ENCODE measurements at regions not wholly inside any gene's neighbourhood (a gene's known extent, or its start where the extent isn't known, plus 50 kb on each side); places are given as distances from the start of the nearest gene placed in this dataset.
A peak's percentile ranks its signal among the peaks of the same experiment; 100 is the strongest.

DNA sequence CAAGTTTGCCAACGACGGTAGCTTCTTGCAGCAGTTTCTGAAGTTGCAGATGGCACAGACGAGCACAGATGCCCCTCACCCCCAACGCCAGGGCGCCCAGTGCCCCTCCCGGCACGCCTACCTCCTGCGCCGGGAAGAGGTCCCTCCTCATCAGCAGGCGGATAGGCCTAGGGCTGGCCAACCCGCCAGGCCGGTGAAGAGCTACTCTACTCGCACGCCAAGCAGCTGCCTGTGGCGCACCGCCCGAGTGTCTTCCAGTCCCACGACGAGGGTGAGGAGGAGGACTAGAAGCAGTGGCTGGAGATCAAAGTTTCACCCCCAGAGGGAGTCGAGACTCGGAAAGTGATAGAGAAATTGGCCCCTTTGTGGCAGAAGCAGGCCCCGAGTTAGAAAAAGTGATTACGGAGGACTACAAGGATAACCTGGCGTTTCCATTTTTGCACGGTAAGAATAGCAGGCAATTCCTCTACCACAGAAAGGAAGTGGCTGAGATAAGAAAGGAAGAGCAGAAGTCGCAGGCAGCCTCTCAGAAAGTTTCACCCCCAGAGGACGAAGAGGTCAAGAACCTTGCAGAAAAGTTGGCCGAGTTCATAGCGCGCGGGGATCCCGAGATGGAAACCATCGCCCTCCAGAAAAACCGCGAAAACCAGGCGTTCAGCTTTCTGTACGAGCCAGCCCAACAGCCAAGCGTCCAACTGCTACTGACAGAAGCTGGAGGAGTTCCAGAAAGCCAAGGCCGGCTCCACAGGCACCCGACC lies 170.4 kb downstream of the HINT1 start:
- H4K8ac ChIP-seq (ENCODE audit: low read depth, low read length) = no peak overlapping the region
- H3K4me3 ChIP-seq (ENCODE audit: low read depth, low read length) = no peak overlapping the region
- H2BK12ac ChIP-seq (ENCODE audit: low read length) = no peak overlapping the region
- no peak overlapping the region for H4K12ac ChIP-seq (ENCODE audit: low read depth, low read length)
- H4K91ac ChIP-seq (ENCODE audit: low read depth, low read length) = no peak overlapping the region
- no peak overlapping the region for H2AK5ac ChIP-seq (ENCODE audit: low read length)
- no peaks in the 10 kb centered on the region for H3K36me3 ChIP-seq (ENCODE audit: control insufficient read depth in 1 of 2, insufficient read depth in 2 of 2, low read length in 2 of 2)
- H3K27me3 ChIP-seq (ENCODE audit: insufficient read depth, low read length) = no peaks in the 10 kb centered on the region
- no peak overlapping the region for H2BK5ac ChIP-seq (ENCODE audit: low read depth, low read length, poor library complexity)
- no peak overlapping the region for H3K23ac ChIP-seq (ENCODE audit: low read length)
- no peaks in the 10 kb centered on the region for H3K4me1 ChIP-seq (ENCODE audit: control insufficient read depth in 1 of 2, insufficient read depth in 2 of 2, low read length in 2 of 2)
- no peak overlapping the region for H3K4me2 ChIP-seq (ENCODE audit: low read length)
- H3K79me1 ChIP-seq (ENCODE audit: low read length) = peaks cover 3% of the 10 kb centered on the region
- H3K18ac ChIP-seq (ENCODE audit: low read length) = no peak overlapping the region
- H3K14ac ChIP-seq (ENCODE audit: low read length) = no peak overlapping the region
- no peak for DNase-seq
- H3K9ac ChIP-seq (ENCODE audit: low read length) = no peak overlapping the region
- H2AFZ ChIP-seq (ENCODE audit: insufficient read depth, low read length, poor library complexity) = no peak overlapping the region
- peaks cover 3% of the 10 kb centered on the region for H3K9me3 ChIP-seq (ENCODE audit: insufficient read depth, low read depth, low read length)
- H3K79me2 ChIP-seq (ENCODE audit: control insufficient read depth, insufficient read depth, low read length, poor library complexity) = no peaks in the 10 kb centered on the region
- no peak overlapping the region for H3K4ac ChIP-seq (ENCODE audit: low read depth, low read length)
- H3K27ac ChIP-seq (ENCODE audit: low read depth, low read length) = no peak overlapping the region
- no CpG with 5 or more reads among the region's 40 CpGs for WGBS (ENCODE audit: extremely low coverage, insufficient coverage, insufficient read length)
- no peak overlapping the region for H2BK120ac ChIP-seq (ENCODE audit: insufficient read depth, low read length, poor library complexity)

DNA sequence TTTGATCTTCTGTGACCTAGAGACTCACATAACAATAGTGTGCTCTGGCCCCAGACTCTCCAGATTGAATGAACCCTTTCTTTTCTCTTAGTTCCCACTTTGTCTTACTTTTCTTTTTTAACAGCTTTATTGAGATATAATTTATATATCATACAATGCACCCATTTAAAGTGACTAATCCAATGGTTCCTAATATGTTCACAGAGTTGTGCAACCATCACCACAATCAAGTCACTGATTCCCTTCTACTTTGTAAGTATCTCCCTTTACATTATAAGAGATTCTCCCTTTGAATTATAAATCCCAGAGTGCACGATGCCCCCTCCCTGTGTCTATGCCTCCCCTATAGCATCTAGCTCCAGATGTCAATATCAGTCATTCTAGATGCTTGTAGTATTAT lies 172.4 kb downstream of the HINT1 start:
- Histone ChIP-seq H2BK12ac (ENCODE audit: low read length) (no peak overlapping the region), H2AK5ac (ENCODE audit: low read length) (no peak overlapping the region), H4K91ac (ENCODE audit: low read depth, low read length) (no peak overlapping the region), H2BK5ac (ENCODE audit: low read depth, low read length, poor library complexity) (no peak overlapping the region), H3K23ac (ENCODE audit: low read length) (no peak overlapping the region), H3K27me3 (ENCODE audit: insufficient read depth, low read length) (no peaks in the 10 kb centered on the region), H3K9ac (ENCODE audit: low read length) (no peak overlapping the region), H3K14ac (ENCODE audit: low read length) (no peak overlapping the region), H3K4me3 (ENCODE audit: low read depth, low read length) (no peak overlapping the region), H3K79me1 (ENCODE audit: low read length) (peaks cover 3% of the 10 kb centered on the region), H3K79me2 (ENCODE audit: control insufficient read depth, insufficient read depth, low read length, poor library complexity) (no peaks in the 10 kb centered on the region), H3K18ac (ENCODE audit: low read length) (no peak overlapping the region), H3K36me3 (ENCODE audit: control insufficient read depth in 1 of 2, insufficient read depth in 2 of 2, low read length in 2 of 2) (no peaks in the 10 kb centered on the region), H3K27ac (ENCODE audit: low read depth, low read length) (peak overlapping the region; percentile 77), H2BK120ac (ENCODE audit: insufficient read depth, low read length, poor library complexity) (no peak overlapping the region), H3K4me1 (ENCODE audit: control insufficient read depth in 1 of 2, insufficient read depth in 2 of 2, low read length in 2 of 2) (no peaks in the 10 kb centered on the region), H3K9me3 (ENCODE audit: insufficient read depth, low read depth, low read length) (peaks cover 3% of the 10 kb centered on the region), H4K12ac (ENCODE audit: low read depth, low read length) (no peak overlapping the region), H3K4ac (ENCODE audit: low read depth, low read length) (no peak overlapping the region), H4K8ac (ENCODE audit: low read depth, low read length) (no peak overlapping the region), H2AFZ (ENCODE audit: insufficient read depth, low read length, poor library complexity) (no peak overlapping the region), H3K4me2 (ENCODE audit: low read length) (no peak overlapping the region)
- DNase-seq = no peak
- WGBS (ENCODE audit: extremely low coverage, insufficient coverage, insufficient read length) = no CpG with 5 or more reads among the region's 1 CpG

DNA sequence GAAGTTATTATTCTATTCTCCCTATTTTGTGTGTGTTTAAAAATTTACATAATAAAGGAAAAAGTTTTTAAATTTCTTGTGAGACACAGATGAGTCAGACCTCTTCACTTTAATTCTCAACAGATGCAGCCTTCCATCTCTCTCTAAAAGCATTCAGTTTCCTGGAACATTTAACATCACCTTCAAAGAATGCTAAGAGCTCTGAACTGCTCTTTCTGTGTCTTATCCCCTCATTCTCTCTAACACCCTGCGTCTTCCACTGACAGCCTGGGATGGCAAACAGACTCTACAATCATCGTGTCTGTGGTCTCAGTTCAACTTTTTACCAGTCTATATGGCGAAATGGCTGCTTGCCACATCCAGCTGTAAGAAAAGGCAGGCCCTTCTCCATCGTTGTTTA lies 173.0 kb downstream of the HINT1 start:
- H3K36me3 ChIP-seq (ENCODE audit: control insufficient read depth in 1 of 2, insufficient read depth in 2 of 2, low read length in 2 of 2) = no peaks in the 10 kb centered on the region
- H3K18ac ChIP-seq (ENCODE audit: low read length) = no peak overlapping the region
- H2BK120ac ChIP-seq (ENCODE audit: insufficient read depth, low read length, poor library complexity) = no peak overlapping the region
- H3K4me3 ChIP-seq (ENCODE audit: low read depth, low read length) = no peak overlapping the region
- no peak overlapping the region for H4K8ac ChIP-seq (ENCODE audit: low read depth, low read length)
- H3K14ac ChIP-seq (ENCODE audit: low read length) = no peak overlapping the region
- no peaks in the 10 kb centered on the region for H3K79me2 ChIP-seq (ENCODE audit: control insufficient read depth, insufficient read depth, low read length, poor library complexity)
- no peaks in the 10 kb centered on the region for H3K4me1 ChIP-seq (ENCODE audit: control insufficient read depth in 1 of 2, insufficient read depth in 2 of 2, low read length in 2 of 2)
- H3K23ac ChIP-seq (ENCODE audit: low read length) = no peak overlapping the region
- no peak overlapping the region for H2AFZ ChIP-seq (ENCODE audit: insufficient read depth, low read length, poor library complexity)
- no peak overlapping the region for H4K91ac ChIP-seq (ENCODE audit: low read depth, low read length)
- H3K27me3 ChIP-seq (ENCODE audit: insufficient read depth, low read length) = no peaks in the 10 kb centered on the region
- H2BK5ac ChIP-seq (ENCODE audit: low read depth, low read length, poor library complexity) = no peak overlapping the region
- no peak for DNase-seq
- peaks cover 3% of the 10 kb centered on the region for H3K79me1 ChIP-seq (ENCODE audit: low read length)
- H3K9me3 ChIP-seq (ENCODE audit: insufficient read depth, low read depth, low read length) = peaks cover 3% of the 10 kb centered on the region
- H3K9ac ChIP-seq (ENCODE audit: low read length) = no peak overlapping the region
- no peak overlapping the region for H4K12ac ChIP-seq (ENCODE audit: low read depth, low read length)
- no CpG with 5 or more reads among the region's 4 CpGs for WGBS (ENCODE audit: extremely low coverage, insufficient coverage, insufficient read length)
- H2AK5ac ChIP-seq (ENCODE audit: low read length) = no peak overlapping the region
- H3K27ac ChIP-seq (ENCODE audit: low read depth, low read length) = peak overlapping the region; percentile 77
- no peak overlapping the region for H3K4ac ChIP-seq (ENCODE audit: low read depth, low read length)
- H3K4me2 ChIP-seq (ENCODE audit: low read length) = no peak overlapping the region
- no peak overlapping the region for H2BK12ac ChIP-seq (ENCODE audit: low read length)

DNA sequence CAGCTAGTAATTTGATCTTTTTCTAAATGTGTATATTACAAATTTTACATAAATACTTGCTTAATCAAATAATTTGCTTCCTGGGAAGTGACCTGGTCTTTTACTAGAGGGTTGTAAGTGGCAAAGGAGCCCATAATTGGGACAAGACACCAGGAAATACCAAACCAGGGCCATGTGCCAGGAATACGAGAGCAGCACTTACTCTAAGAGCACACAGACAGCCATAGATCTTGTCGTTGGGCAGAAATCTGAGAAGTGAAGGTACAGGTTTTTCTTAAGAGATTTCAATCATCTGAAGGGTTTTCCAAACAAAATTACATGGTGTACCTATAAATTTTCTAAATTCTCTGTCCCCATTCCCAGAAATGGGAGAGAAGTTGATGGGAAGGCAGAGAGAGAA lies 179.3 kb downstream of the HINT1 start:
- no peak for DNase-seq
- no CpG with 5 or more reads among the region's 2 CpGs for WGBS (ENCODE audit: extremely low coverage, insufficient coverage, insufficient read length)
- no peaks in the 10 kb centered on the region for H3K36me3 ChIP-seq (ENCODE audit: control insufficient read depth in 1 of 2, insufficient read depth in 2 of 2, low read length in 2 of 2)

More for the DNA sequence above, 179.3 kb downstream of the HINT1 start:
- Histone ChIP-seq H3K9me3 (ENCODE audit: insufficient read depth, low read depth, low read length) (peaks cover 2% of the 10 kb centered on the region), H3K79me1 (ENCODE audit: low read length) (no peaks in the 10 kb centered on the region), H3K4me3 (ENCODE audit: low read depth, low read length) (no peak overlapping the region), H4K91ac (ENCODE audit: low read depth, low read length) (no peak overlapping the region), H2AFZ (ENCODE audit: insufficient read depth, low read length, poor library complexity) (no peak overlapping the region), H2BK120ac (ENCODE audit: insufficient read depth, low read length, poor library complexity) (no peak overlapping the region), H3K9ac (ENCODE audit: low read length) (no peak overlapping the region), H3K4ac (ENCODE audit: low read depth, low read length) (no peak overlapping the region), H3K14ac (ENCODE audit: low read length) (no peak overlapping the region), H3K4me1 (ENCODE audit: control insufficient read depth in 1 of 2, insufficient read depth in 2 of 2, low read length in 2 of 2) (no peaks in the 10 kb centered on the region), H4K12ac (ENCODE audit: low read depth, low read length) (no peak overlapping the region), H3K4me2 (ENCODE audit: low read length) (no peak overlapping the region), H4K8ac (ENCODE audit: low read depth, low read length) (no peak overlapping the region), H3K79me2 (ENCODE audit: control insufficient read depth, insufficient read depth, low read length, poor library complexity) (no peaks in the 10 kb centered on the region), H3K27ac (ENCODE audit: low read depth, low read length) (no peak overlapping the region), H3K18ac (ENCODE audit: low read length) (no peak overlapping the region), H3K27me3 (ENCODE audit: insufficient read depth, low read length) (no peaks in the 10 kb centered on the region), H2BK12ac (ENCODE audit: low read length) (no peak overlapping the region), H3K23ac (ENCODE audit: low read length) (no peak overlapping the region), H2AK5ac (ENCODE audit: low read length) (no peak overlapping the region), H2BK5ac (ENCODE audit: low read depth, low read length, poor library complexity) (no peak overlapping the region)

Measured in trophoblast cell (in vitro differentiated cells and primary cell).